K562 (cell line): ENCODE measurements at regions not wholly inside any gene's neighbourhood (a gene's known extent, or its start where the extent isn't known, plus 50 kb on each side); places are given as distances from the start of the nearest gene placed in this dataset.
A peak's percentile ranks its signal among the peaks of the same experiment; 100 is the strongest.

ENCODE experiments used
- ATF3 ChIP-seq, 2 experiments: fragments of 450-650 bp in 1 of 2; sonication (generic) in 1 of 2; formaldehyde crosslinking in 1 of 2; IDR thresholded peaks in 1 of 2; conservative IDR thresholded peaks in 1 of 2; 2 replicates each; pipeline versions ENCODE4 v1.6.1 to v1.8.1; 2016 to 2023; ENCODE audit warnings: mild to moderate bottlenecking in 2 of 2, moderate library complexity in 2 of 2, inconsistent platforms in 1 of 2, missing genetic modification reagents in 1 of 2
- MGA ChIP-seq: fragments of 450-650 bp; IDR thresholded peaks from 2 replicates; pipeline ENCODE4 v1.6.1; 2016; ENCODE audit warnings: mild to moderate bottlenecking, moderate library complexity
- NCOA6 ChIP-seq: fragments of 450-650 bp; IDR thresholded peaks from 2 replicates; pipeline ENCODE4 v1.6.1; 2017; ENCODE audit warnings: mild to moderate bottlenecking
- ZNF507 ChIP-seq: conservative IDR thresholded peaks from 2 replicates; pipeline ENCODE4 v1.6.1; 2017; ENCODE audit warnings: missing genetic modification characterization, missing compliant biosample characterization

GRCh38 chr18:37649416-37649815, 83.8 kb upstream of the CELF4 start (continued):
- TF ChIP-seq MGA, result no peak
- TF ChIP-seq ZNF507 (tag), result peak; percentile 89
- TF ChIP-seq NCOA6, result no peak
- no peak for TF ChIP-seq ATF3 (IDR thresholded peaks at IDR 0.05)
- TF ChIP-seq ATF3 (CRISPR knock-in tag; conservative IDR thresholded peaks at IDR 0.05), result no peak
